Cardiac fibroblast (primary cell): ENCODE measurements at regions not wholly inside any gene's neighbourhood (a gene's known extent, or its start where the extent isn't known, plus 50 kb on each side); places are given as distances from the start of the nearest gene placed in this dataset.

Experiments
- DNase-seq, 2 donors: peaks; one replicate each; pipeline versions ENCODE4 v3.0.0 to v3.0.0-alpha.2; 2010; ENCODE audit warnings: low read depth in 2 of 2
- H3K4me3 ChIP-seq, 2 donors: replicated peaks in 1 of 2; 1 replicate in 1 of 2; 2 replicates in 1 of 2; pipeline ENCODE4 v1.5.1; 2011; ENCODE audit warnings: low read depth in 2 of 2, low read length in 2 of 2, mild to moderate bottlenecking in 2 of 2, moderate library complexity in 1 of 2
- TF ChIP-seq, protein P1 (sequence below): IDR thresholded peaks from one replicate; pipeline ENCODE4 v1.5.1; 2011; ENCODE audit warnings: low read depth, mild to moderate bottlenecking, low read length, inconsistent platforms

DNA sequence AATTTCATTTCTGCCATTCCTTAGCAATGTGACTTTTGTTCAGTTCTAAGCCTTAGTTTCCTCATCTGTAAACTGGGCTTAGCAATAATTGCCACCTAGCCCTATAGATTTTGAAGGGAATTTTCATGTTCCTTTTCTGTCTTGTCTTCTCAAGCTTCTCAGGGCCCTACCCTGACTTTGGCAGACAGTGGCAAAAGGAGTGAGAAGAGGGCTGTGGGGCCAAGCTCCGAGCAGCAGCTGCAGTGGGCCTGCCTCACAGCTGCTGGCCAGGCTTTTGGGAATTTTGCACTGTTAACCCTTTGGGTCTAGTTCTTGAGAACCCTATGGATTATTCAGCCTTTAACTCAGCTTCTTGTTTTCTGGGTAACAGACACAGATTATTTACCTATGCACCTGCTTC is 67.6 kb upstream of the IGSF1 start:
- H3K4me3 ChIP-seq, result no peak overlapping the region
- TF ChIP-seq, protein P1, sequence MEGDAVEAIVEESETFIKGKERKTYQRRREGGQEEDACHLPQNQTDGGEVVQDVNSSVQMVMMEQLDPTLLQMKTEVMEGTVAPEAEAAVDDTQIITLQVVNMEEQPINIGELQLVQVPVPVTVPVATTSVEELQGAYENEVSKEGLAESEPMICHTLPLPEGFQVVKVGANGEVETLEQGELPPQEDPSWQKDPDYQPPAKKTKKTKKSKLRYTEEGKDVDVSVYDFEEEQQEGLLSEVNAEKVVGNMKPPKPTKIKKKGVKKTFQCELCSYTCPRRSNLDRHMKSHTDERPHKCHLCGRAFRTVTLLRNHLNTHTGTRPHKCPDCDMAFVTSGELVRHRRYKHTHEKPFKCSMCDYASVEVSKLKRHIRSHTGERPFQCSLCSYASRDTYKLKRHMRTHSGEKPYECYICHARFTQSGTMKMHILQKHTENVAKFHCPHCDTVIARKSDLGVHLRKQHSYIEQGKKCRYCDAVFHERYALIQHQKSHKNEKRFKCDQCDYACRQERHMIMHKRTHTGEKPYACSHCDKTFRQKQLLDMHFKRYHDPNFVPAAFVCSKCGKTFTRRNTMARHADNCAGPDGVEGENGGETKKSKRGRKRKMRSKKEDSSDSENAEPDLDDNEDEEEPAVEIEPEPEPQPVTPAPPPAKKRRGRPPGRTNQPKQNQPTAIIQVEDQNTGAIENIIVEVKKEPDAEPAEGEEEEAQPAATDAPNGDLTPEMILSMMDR, result no peak
- no peak for DNase-seq

DNA sequence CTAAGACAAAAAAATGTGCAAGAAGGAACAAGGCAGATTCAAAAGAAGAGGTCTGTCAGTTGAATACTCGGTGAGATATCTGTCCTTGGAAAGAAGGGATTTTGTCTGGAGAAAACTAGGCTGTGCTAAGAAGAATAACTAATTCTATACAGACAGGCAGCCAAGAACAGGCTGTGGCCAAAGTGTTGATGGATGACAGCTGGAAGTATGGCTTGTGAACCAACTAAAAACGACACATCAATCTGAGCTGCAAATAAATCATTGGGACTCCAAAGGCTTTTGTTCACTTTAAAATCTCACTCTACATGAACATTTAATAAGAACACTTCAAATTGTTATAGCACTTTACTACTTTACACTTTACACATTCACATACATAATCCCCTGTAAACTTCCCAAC is 70.5 kb upstream of the IGSF1 start:
- DNase-seq, result no peak
- TF ChIP-seq, protein P1, result no peak
- no peak overlapping the region for H3K4me3 ChIP-seq

DNA sequence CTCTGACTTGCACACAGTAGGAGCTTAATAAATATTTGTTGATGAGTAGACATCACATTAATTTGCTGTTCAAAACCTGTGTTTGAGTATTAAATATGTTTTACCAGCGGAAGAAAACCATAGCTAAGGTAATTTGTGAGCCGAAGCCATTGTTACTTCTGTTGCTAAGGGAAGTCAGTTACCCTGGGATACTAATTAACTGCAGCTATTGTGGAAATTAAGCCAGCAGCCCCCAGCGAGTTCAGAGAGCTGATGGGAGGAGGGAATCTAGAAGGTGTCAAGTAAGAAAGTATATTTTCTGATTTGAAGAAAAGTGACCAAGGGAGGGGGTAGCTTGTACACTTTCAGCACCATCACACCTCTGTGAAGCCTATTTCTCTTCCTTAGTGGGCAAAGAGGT is 76.7 kb upstream of the IGSF1 start:
- TF ChIP-seq, protein P1, result no peak
- DNase-seq, result no peak
- H3K4me3 ChIP-seq, result no peak overlapping the region

DNA sequence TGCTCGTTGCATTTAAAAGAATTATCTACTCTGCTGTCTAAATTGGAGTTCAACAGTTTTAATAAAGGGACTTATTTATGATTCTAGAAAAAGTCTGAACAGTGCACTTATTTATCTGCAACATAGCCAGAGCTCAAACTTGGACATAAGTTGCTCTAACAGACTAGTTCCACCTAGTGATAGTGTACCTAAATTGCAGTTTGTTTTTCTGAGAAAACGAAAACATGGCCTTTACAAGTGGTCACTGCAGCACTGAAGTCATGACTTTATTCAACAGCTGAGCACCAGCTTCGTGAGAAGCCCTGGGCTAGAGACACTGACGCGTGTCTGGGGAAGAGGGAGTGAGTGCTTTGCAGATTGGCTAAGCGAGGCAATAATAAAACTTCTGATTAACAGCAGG is 77.3 kb upstream of the IGSF1 start:
- TF ChIP-seq, protein P1, result no peak
- H3K4me3 ChIP-seq, result no peak overlapping the region
- DNase-seq, result no peak

DNA sequence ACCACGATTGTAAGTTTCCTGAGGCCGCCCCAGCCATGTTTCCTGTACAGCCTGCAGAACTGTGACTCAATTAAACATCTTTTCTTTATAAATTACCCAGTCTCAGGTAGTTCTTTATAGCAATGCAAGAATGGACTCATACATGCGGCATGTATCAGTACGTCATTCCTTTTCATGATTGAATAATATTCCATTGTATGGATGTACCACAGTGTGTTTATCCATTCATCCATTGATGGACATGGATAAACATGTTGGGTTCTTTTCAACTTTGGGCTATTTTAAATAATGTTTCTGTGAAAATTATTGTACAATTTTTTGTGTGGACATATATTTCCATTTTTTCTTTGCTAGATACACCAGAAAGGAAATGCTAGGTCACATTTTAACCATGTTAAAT is 99.2 kb upstream of the IGSF1 start:
- no peak for DNase-seq
- TF ChIP-seq, protein P1, result no peak
- H3K4me3 ChIP-seq, result no peak overlapping the region

DNA sequence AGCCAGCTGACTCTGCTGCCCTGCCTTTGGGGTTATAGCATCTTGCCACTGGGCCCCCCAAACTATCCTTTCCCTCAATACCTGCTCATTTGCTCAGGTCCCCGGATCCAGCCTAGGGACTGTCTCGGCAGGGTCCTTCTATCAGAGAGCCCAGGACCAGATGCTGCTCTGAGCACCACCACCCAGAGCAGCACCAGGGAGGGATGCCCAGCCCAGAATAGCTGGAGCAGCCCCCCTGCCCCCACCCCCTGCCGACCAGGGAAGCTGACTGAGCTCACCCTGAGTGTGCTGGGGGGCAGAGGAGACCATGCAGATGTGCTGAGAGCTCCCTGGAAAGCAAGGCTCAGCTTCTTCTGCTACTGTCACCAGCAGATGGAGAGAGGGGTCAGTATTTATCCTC is 103.6 kb upstream of the IGSF1 start:
- no peak for DNase-seq
- H3K4me3 ChIP-seq, result no peak overlapping the region
- TF ChIP-seq, protein P1, result no peak

DNA sequence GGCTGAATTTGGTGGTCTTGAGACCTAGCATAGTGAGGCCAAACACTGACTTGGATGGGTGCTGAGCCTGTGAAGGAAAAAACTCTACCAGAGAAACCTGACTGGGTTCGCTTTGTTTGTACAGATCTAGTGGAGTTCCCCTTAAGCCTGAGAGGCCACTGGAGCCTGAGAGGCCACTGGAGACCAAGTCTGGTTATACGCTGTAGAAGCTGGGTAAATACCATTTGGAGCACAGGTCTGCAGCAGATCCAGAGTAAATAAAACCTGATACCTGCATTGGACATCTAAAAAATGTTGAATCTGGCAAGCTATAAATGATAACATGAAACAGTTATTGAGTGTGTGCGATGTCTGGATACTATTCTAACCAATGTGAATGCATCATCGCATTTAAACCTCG is 104.3 kb upstream of the IGSF1 start:
- TF ChIP-seq, protein P1, result no peak
- no peak for DNase-seq
- H3K4me3 ChIP-seq, result no peak overlapping the region
